B cell (primary cell): ENCODE measurements at regions not wholly inside any gene's neighbourhood (a gene's known extent, or its start where the extent isn't known, plus 50 kb on each side); places are given as distances from the start of the nearest gene placed in this dataset.

Source experiments
- ATAC-seq: fragments of 200-7000 bp; cut with Tn5 transposase; one replicate; pipeline ENCODE4 v1.10.0; 2021; ENCODE audit warnings: low read depth, mild to moderate bottlenecking, moderate number of reproducible peaks, moderate library complexity
- CTCF ChIA-PET: fragments of 350-600 bp; sonication (Branson Sonifier 250); formaldehyde crosslinking; loops from one replicate; lab custom pipeline; 2021; ENCODE audit warnings: antibody characterized with exemption, inconsistent platforms; lab: Charles Lee
- POLR2A ChIA-PET: fragments of 350-600 bp; sonication (Branson Sonifier 250); formaldehyde crosslinking; loops from one replicate; lab custom pipeline; 2021; ENCODE audit warnings: antibody characterized with exemption; lab: Charles Lee
- DNase-seq: peaks from one replicate; pipeline ENCODE4 v3.0.0; 2013
- H2AFZ ChIP-seq: 2 replicates; pipeline ENCODE4 v1.6.1; 2012; ENCODE audit warnings: mild to moderate bottlenecking, low read depth, low read length; ENCODE audit not compliant: insufficient read depth, poor library complexity, severe bottlenecking
- H3K27ac ChIP-seq, 2 donors: 1 replicate in 1 of 2; 2 replicates in 1 of 2; pipeline ENCODE4 v1.5.1; 2012 to 2013; ENCODE audit warnings: low read length in 2 of 2, mild to moderate bottlenecking in 2 of 2, moderate library complexity in 1 of 2
- H3K27me3 ChIP-seq, 4 experiments: fragments of 200-600 bp in 1 of 4; sonication (generic) in 1 of 4; replicated peaks in 1 of 4; 1 replicate in 2 of 4; 2 replicates in 2 of 4; pipeline versions ENCODE4 v1.6.1 to v1.7.0; 2013 to 2016; ENCODE audit warnings: low read length in 3 of 4, mild to moderate bottlenecking in 2 of 4, mixed read lengths in 1 of 4, moderate library complexity in 1 of 4; ENCODE audit not compliant: insufficient read depth in 4 of 4, control insufficient read depth in 3 of 4; ENCODE audit errors: control extremely low read depth in 1 of 4
- H3K36me3 ChIP-seq, 2 experiments: replicated peaks in 1 of 2; 1 replicate in 1 of 2; 2 replicates in 1 of 2; pipeline versions ENCODE4 v1.6.1 to v1.7.1; 2013; ENCODE audit warnings: low read length in 1 of 2; ENCODE audit not compliant: insufficient read depth in 2 of 2, control insufficient read depth in 1 of 2; ENCODE audit errors: control extremely low read depth in 1 of 2, extremely low read depth in 1 of 2
- H3K4me1 ChIP-seq, 2 donors: fragments of 200-600 bp in 1 of 2; sonication (generic) in 1 of 2; 1 replicate in 1 of 2; 2 replicates in 1 of 2; pipeline versions ENCODE4 v1.5.1 to v1.6.1; 2013 to 2017; ENCODE audit warnings: low read length in 2 of 2; ENCODE audit not compliant: control insufficient read depth in 2 of 2, insufficient read depth in 2 of 2
- H3K4me2 ChIP-seq: replicated peaks from 2 replicates; pipeline ENCODE3; 2012; ENCODE audit warnings: mild to moderate bottlenecking, low read depth, low read length; ENCODE audit not compliant: poor library complexity, severe bottlenecking
- H3K4me3 ChIP-seq, 5 experiments: fragments of 200-600 bp in 1 of 5; sonication (generic) in 1 of 5; 1 replicate in 3 of 5; 2 replicates in 2 of 5; pipeline versions ENCODE4 v1.5.1 to v1.7.0; 2011 to 2016; ENCODE audit warnings: low read length in 4 of 5, mild to moderate bottlenecking in 4 of 5, low read depth in 2 of 5, control low read depth in 1 of 5, moderate library complexity in 1 of 5; ENCODE audit not compliant: insufficient read depth in 1 of 5; ENCODE audit errors: control extremely low read depth in 1 of 5, extremely low read depth in 1 of 5
- H3K79me2 ChIP-seq: fragments of 200-600 bp; sonication (generic); one replicate; pipeline ENCODE4 v1.6.0; 2016; ENCODE audit warnings: low read length; ENCODE audit not compliant: control insufficient read depth, insufficient read depth
- H3K9ac ChIP-seq: fragments of 200-600 bp; sonication (generic); 2 replicates; pipeline ENCODE4 v1.6.1; 2017; ENCODE audit warnings: mild to moderate bottlenecking, low read length, moderate library complexity
- H3K9me3 ChIP-seq, 3 donors: one replicate each; pipeline versions ENCODE4 v1.6.1 to v1.7.1; 2013; ENCODE audit warnings: low read length in 2 of 3; ENCODE audit not compliant: control insufficient read depth in 2 of 3, insufficient read depth in 1 of 3; ENCODE audit errors: control extremely low read depth in 1 of 3
- H4K20me1 ChIP-seq: 2 replicates; pipeline ENCODE4 v1.6.0; 2012; ENCODE audit warnings: mild to moderate bottlenecking, low read length; ENCODE audit not compliant: insufficient read depth, control insufficient read depth, poor library complexity, severe bottlenecking
- H3K27ac Mint-ChIP-seq: one replicate; pipeline ENCODE4 v1.8.0; 2021; ENCODE audit warnings: mixed read lengths
- H3K27me3 Mint-ChIP-seq: one replicate; pipeline ENCODE4 v1.8.0; 2021; ENCODE audit warnings: mixed read lengths
- H3K4me1 Mint-ChIP-seq: one replicate; pipeline ENCODE4 v1.8.0; 2021; ENCODE audit warnings: mixed read lengths
- H3K4me3 Mint-ChIP-seq: one replicate; pipeline ENCODE4 v1.8.0; 2021; ENCODE audit warnings: mixed read lengths
- H3K9me3 Mint-ChIP-seq: one replicate; pipeline ENCODE4 v1.8.0; 2022; ENCODE audit warnings: mixed read lengths; ENCODE audit not compliant: insufficient read depth
- CTCF ChIP-seq: fragments of 200-600 bp; IDR thresholded peaks from one replicate; pipeline ENCODE4 v1.8.0; 2022; ENCODE audit warnings: antibody characterized with exemption, mild to moderate bottlenecking
- EZH2 ChIP-seq: IDR thresholded peaks from 2 replicates; pipeline ENCODE4 v1.6.1; 2012; ENCODE audit warnings: borderline replicate concordance, low read depth, mild to moderate bottlenecking, moderate library complexity, low read length; ENCODE audit not compliant: insufficient read depth, poor library complexity, severe bottlenecking
- WGBS: methylation state at CpG from one replicate; pipeline ENCODE4 v1.1.5; 2013; ENCODE audit warnings: missing lambda C conversion rate; ENCODE audit not compliant: insufficient coverage; 5-methylcytosine and 5-hydroxymethylcytosine counted together
- intact Hi-C: fragments of 100-400 bp; cut with micrococcal nuclease; formaldehyde crosslinking; loops from one replicate; pipeline ENCODE4 v1.10.0; 2022

- Mint-ChIP-seq H3K4me1 (peaks cover 3% of the 10 kb centered on the region), H3K4me3 (no peak overlapping the region), H3K27me3 (peaks cover 19% of the 10 kb centered on the region), H3K27ac (no peak overlapping the region), H3K9me3 (peaks cover 5% of the 10 kb centered on the region)
- Histone ChIP-seq H3K9ac (no peak overlapping the region), H3K27ac (no peak overlapping the region), H3K4me2 (no peak overlapping the region), H4K20me1 (no peaks in the 10 kb centered on the region), H3K4me3 (no peak overlapping the region), H2AFZ (no peak overlapping the region), H3K36me3 (no peaks in the 10 kb centered on the region), H3K27me3 (no peaks in the 10 kb centered on the region), H3K79me2 (no peaks in the 10 kb centered on the region), H3K9me3 (no peaks in the 10 kb centered on the region), H3K4me1 (no peaks in the 10 kb centered on the region)
- ChIA-PET CTCF (no interaction called here), POLR2A (no interaction called here)
- DNase-seq (no peak), ATAC-seq (no peak)
- TF ChIP-seq CTCF (no peak), EZH2 (no peak)
- WGBS, result 9% methylated on average over 1 of the region's 1 CpG
- intact Hi-C loops, result no loop called here
These were observed 133.5 kb upstream of the STT3B start for GRCh38 chr3:31399271-31399670.

- Histone ChIP-seq H3K4me2 (no peak overlapping the region), H3K27ac (no peak overlapping the region), H3K9me3 (no peaks in the 10 kb centered on the region), H3K4me3 (no peak overlapping the region), H3K4me1 (no peaks in the 10 kb centered on the region), H3K9ac (no peak overlapping the region), H4K20me1 (no peaks in the 10 kb centered on the region), H2AFZ (no peak overlapping the region), H3K36me3 (no peaks in the 10 kb centered on the region), H3K27me3 (no peaks in the 10 kb centered on the region), H3K79me2 (no peaks in the 10 kb centered on the region)
- ATAC-seq (no peak), DNase-seq (no peak)
- POLR2A ChIA-PET, result no interaction called here
- intact Hi-C loops, result no loop called here
- H3K4me3 Mint-ChIP-seq, result no peak overlapping the region
- 38% methylated on average over 2 of the region's 2 CpGs for WGBS
- peaks cover 3% of the 10 kb centered on the region for H3K4me1 Mint-ChIP-seq
- peaks cover 27% of the 10 kb centered on the region for H3K27me3 Mint-ChIP-seq
- TF ChIP-seq CTCF (no peak), EZH2 (no peak)
- no peak overlapping the region for H3K27ac Mint-ChIP-seq
- peaks cover 5% of the 10 kb centered on the region for H3K9me3 Mint-ChIP-seq
- CTCF ChIA-PET, result no interaction called here
These were observed 130.6 kb upstream of the STT3B start for GRCh38 chr3:31402117-31402516.
